GM21447 (cell line): ENCODE measurements at regions not wholly inside any gene's neighbourhood (a gene's known extent, or its start where the extent isn't known, plus 50 kb on each side); places are given as distances from the start of the nearest gene placed in this dataset.
"Not testable (repeated sequence)": the region's sequence is repeated elsewhere in the genome, so short reads cannot be mapped to it uniquely, and the experiment has no call there.

Source experiments
- ATAC-seq: cut with Tn5 transposase; IDR thresholded peaks from one replicate; pipeline ENCODE4 v1.9.1; 2021; ENCODE audit not compliant: unreplicated experiment

GRCh38 chr7:34581698-34582097 is 76.3 kb upstream of the NPSR1 start:
- not testable (repeated sequence) for ATAC-seq

- no peak for ATAC-seq
Observed at GRCh38 chr7:34584526-34584925, 73.5 kb upstream of the NPSR1 start.

- no peak for ATAC-seq
Observed at GRCh38 chr7:34596887-34597286, 61.1 kb upstream of the NPSR1 start.

- no peak for ATAC-seq
Observed at GRCh38 chr7:34603711-34604444, 54.1 kb upstream of the NPSR1 start.
